ENCODE measurements at regions not wholly inside any gene's neighbourhood (a gene's known extent, or its start where the extent isn't known, plus 50 kb on each side); places are given as distances from the start of the nearest gene placed in this dataset.
A peak's percentile ranks its signal among the peaks of the same experiment; 100 is the strongest.

DNA sequence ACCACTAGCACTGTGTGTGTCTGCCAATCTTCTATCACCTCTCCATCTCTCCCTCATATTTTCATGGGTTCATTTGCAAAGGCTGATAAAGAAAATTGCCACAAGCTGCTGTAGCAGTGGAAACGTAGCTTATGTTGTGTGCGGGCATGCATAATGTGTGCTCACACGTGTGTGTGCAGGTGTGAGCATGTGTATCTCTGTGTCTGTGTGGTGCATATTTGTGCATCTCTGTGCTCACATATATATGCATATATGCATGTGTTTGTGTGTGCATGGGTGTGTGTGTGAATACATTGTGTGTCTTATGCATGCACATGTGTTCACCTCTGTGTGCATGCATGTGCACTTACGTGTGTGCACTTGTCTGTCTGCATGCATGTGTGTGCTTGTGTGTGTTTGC, 181.8 kb upstream of the UBL3 start:
- DNase-seq (ENCODE audit: extremely low read depth, low read depth), result no peak
- no peak overlapping the region for H3K4me3 ChIP-seq (replicated peaks; ENCODE audit: low read depth, low read length)
- TF ChIP-seq, protein P1, sequence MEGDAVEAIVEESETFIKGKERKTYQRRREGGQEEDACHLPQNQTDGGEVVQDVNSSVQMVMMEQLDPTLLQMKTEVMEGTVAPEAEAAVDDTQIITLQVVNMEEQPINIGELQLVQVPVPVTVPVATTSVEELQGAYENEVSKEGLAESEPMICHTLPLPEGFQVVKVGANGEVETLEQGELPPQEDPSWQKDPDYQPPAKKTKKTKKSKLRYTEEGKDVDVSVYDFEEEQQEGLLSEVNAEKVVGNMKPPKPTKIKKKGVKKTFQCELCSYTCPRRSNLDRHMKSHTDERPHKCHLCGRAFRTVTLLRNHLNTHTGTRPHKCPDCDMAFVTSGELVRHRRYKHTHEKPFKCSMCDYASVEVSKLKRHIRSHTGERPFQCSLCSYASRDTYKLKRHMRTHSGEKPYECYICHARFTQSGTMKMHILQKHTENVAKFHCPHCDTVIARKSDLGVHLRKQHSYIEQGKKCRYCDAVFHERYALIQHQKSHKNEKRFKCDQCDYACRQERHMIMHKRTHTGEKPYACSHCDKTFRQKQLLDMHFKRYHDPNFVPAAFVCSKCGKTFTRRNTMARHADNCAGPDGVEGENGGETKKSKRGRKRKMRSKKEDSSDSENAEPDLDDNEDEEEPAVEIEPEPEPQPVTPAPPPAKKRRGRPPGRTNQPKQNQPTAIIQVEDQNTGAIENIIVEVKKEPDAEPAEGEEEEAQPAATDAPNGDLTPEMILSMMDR (IDR thresholded peaks at IDR 0.05; ENCODE audit: low read depth, low read length, missing control alignments), result no peak

DNA sequence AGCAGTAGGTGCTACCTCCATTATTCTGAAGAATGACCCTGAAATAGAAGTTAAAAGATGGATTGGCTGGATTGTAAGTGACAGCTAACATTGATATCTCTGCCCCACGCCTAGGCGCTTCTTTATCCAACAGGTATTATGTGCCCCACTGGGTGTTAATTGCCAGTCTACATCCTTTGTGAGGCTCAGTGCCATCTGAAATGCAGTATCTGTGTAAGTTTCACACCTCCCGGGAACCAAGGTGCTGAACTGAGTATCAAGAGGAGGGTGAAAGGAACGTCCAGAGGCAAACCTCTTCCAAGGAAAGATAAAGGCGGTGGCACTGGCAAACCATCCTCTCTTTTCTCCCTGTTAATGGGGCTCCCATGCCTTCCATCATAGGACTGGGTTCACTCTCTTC, 181.1 kb upstream of the UBL3 start:
- TF ChIP-seq, protein P1 (IDR thresholded peaks at IDR 0.05; ENCODE audit: low read depth, low read length, missing control alignments), result no peak
- DNase-seq (ENCODE audit: extremely low read depth, low read depth), result no peak
- no peak overlapping the region for H3K4me3 ChIP-seq (replicated peaks; ENCODE audit: low read depth, low read length)

DNA sequence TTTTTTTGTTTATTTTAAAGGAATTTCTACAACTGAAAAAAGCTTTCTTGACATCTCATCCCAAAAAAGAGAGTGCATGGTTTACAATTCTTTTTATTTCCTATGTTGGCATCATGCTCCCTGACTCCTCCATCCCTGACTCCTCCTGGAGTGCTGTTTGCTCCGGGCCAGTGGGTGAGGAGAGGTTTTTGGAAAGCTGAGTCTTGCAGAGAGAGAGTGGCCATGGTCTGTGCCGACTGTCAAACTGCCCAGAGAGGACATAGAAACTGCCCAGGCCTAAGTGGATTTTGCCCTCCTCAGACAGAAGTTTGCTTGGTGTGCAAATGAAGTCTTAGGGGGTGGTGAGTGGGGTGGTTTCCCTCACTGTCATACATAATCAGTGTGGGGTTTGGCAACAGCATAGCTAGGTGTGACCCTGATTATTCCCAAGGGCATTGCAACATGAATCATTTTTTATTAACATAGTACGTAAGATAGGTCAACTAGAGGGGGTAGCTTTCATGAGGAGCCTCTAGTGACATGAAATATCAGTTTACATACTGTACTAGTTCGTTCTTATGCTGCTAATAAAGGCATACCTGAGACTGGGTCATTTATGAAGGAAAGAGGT, 179.8 kb upstream of the UBL3 start:
- DNase-seq (ENCODE audit: extremely low read depth, low read depth), result no peak
- H3K4me3 ChIP-seq (replicated peaks; ENCODE audit: low read depth, low read length), result no peak overlapping the region
- TF ChIP-seq, protein P1 (IDR thresholded peaks at IDR 0.05; ENCODE audit: low read depth, low read length, missing control alignments), result no peak

DNA sequence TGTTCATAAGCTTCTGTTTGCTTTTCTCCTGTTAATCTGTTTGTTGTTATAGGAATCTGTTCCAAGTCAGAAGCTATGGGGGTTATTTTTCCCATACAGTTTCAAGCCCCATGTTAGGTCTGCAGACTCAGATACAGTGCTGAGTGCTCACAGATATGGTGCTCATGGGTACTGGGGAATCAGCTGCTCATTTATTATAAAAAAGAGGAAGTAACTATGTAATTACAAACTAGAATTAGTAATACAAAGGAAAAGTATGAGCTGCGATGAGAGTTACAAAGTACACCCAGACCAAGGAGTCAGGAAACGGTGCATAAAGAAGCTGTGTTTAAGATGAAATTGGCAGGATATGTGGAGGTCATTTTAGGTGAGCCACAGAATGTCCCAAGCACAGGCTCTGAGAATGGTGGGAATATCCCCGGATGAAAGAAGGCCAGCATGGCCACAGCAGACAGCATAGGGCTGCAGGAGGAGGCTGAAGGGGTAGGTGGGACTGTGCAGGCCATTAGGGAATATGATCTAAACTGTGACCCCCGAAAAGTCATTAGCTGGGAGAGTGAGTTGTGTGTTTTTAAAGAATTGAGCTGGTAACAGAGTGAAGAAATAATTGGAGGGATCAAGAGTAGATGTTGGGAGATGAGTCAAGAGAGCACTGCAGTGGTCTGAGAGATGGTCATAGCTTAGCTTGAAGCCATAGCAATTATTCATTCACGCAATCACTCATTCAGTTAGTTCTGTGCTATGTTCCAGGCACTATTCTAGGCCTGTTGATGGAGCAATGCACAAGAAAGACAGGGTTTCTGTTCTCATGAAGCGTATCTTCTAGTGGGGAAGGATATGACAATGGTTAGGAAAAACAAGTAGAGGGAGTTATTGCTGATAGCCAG, 177.4 kb upstream of the UBL3 start:
- H3K4me3 ChIP-seq (replicated peaks; ENCODE audit: low read depth, low read length), result no peak overlapping the region
- TF ChIP-seq, protein P1 (IDR thresholded peaks at IDR 0.05; ENCODE audit: low read depth, low read length, missing control alignments), result no peak
- DNase-seq (ENCODE audit: extremely low read depth, low read depth), result no peak

DNA sequence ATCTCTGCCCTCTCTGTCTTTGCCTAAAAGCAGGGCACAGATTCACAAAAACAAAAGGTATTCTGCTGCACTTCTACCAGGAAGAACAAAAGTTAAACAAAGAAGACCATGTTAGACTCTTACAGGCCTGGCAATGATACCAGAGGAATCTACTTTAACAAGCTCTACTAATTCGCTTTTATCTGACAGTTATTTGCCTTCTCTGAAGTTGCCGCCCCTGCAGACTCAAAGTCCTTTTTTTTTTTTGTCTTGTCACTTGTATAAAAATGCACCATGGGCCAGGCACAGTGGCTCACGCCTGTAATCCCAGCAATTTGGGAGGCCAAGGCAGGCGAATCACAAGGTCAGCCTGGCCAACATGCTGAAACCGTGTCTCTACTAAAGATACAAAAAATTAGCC, 176.5 kb upstream of the UBL3 start:
- no peak overlapping the region for H3K4me3 ChIP-seq (replicated peaks; ENCODE audit: low read depth, low read length)
- DNase-seq (ENCODE audit: extremely low read depth, low read depth), result no peak
- TF ChIP-seq, protein P1 (IDR thresholded peaks at IDR 0.05; ENCODE audit: low read depth, low read length, missing control alignments), result no peak

DNA sequence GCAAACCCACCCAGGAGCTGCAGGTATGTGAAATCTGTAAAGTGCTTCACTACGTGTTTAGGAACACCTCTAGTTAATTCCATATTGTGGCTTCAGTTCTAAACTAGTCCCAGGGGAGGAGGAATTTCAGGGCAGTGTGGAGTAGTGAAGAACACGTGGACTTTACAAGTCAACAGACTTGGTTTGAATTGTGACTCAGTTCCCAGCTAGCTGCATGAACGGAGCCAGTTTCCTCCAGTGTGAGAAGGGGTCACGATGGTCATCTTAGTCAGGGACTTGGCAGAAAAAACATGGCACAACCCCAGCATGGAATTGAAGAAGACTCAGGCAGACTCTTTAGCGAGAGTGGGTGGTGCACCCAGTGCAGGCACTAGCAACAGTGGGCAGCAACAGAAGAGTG, 175.7 kb upstream of the UBL3 start:
- TF ChIP-seq, protein P1 (IDR thresholded peaks at IDR 0.05; ENCODE audit: low read depth, low read length, missing control alignments), result no peak
- DNase-seq (ENCODE audit: extremely low read depth, low read depth), result peak; percentile 32

More for the DNA sequence above, 175.7 kb upstream of the UBL3 start:
- H3K4me3 ChIP-seq (replicated peaks; ENCODE audit: low read depth, low read length), result no peak overlapping the region

All from HFF-Myc (cell line).